Gastroesophageal sphincter (tissue), 3 donors: ENCODE measurements at regions not wholly inside any gene's neighbourhood (a gene's known extent, or its start where the extent isn't known, plus 50 kb on each side); places are given as distances from the start of the nearest gene placed in this dataset.

Source experiments
- POLR2A ChIP-seq, 2 donors: fragments of 450-650 bp; IDR thresholded peaks; one replicate each; pipeline ENCODE4 v1.6.1; 2017; ENCODE audit warnings: antibody characterized with exemption in 2 of 2, mild to moderate bottlenecking in 2 of 2, moderate library complexity in 1 of 2
- TF ChIP-seq, protein P1 (sequence below), 4 experiments: fragments of 200-600 bp in 2 of 4; fragments of 450-650 bp in 2 of 4; sonication (generic) in 1 of 4; IDR thresholded peaks; one replicate each; pipeline ENCODE4 v1.5.1; 2017 to 2019; ENCODE audit warnings: antibody characterized with exemption in 4 of 4, mild to moderate bottlenecking in 2 of 4, moderate library complexity in 2 of 4

DNA sequence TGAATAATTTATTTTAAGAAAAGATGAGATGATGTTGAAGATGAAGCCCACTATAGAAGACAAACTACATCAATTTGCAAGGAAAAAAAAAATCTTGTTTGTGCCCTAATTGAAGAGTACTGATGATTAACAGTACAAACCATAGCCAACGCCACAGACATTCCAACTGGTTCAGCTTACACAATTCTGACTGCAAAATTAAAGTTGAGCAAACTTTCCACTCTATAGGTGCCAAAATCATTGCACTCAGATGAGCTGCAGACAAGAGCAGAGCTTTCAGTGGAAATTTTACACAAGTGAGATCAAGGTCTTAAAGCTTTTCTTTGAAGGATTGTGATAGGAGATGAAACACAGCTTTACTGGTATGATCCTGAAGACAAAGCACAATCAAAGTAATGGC, 85.3 kb downstream of the OGFRL1 start:
- TF ChIP-seq, protein P1, sequence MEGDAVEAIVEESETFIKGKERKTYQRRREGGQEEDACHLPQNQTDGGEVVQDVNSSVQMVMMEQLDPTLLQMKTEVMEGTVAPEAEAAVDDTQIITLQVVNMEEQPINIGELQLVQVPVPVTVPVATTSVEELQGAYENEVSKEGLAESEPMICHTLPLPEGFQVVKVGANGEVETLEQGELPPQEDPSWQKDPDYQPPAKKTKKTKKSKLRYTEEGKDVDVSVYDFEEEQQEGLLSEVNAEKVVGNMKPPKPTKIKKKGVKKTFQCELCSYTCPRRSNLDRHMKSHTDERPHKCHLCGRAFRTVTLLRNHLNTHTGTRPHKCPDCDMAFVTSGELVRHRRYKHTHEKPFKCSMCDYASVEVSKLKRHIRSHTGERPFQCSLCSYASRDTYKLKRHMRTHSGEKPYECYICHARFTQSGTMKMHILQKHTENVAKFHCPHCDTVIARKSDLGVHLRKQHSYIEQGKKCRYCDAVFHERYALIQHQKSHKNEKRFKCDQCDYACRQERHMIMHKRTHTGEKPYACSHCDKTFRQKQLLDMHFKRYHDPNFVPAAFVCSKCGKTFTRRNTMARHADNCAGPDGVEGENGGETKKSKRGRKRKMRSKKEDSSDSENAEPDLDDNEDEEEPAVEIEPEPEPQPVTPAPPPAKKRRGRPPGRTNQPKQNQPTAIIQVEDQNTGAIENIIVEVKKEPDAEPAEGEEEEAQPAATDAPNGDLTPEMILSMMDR (IDR thresholded peaks at IDR 0.05): no peak
- no peak for TF ChIP-seq POLR2A (IDR thresholded peaks at IDR 0.05)
